ENCODE measurements at regions not wholly inside any gene's neighbourhood (a gene's known extent, or its start where the extent isn't known, plus 50 kb on each side); places are given as distances from the start of the nearest gene placed in this dataset.

- no peak for TF ChIP-seq ZSCAN30 (CRISPR knock-in tag; IDR thresholded peaks at IDR 0.05)
- no peak for TF ChIP-seq GFI1 (CRISPR knock-in tag; IDR thresholded peaks at IDR 0.05; ENCODE audit: borderline replicate concordance)
Observed at GRCh38 chr3:124384527-124384926, 345.7 kb upstream of the UMPS start (continued).

- Histone ChIP-seq H3K4me3 (replicated peaks in 1 of 3; ENCODE audit: insufficient read depth in 1 of 3, low read depth in 2 of 3, low read length in 3 of 3) (no peak overlapping the region), H3K27ac (ENCODE audit: extremely low read length, insufficient read depth, low read length) (no peak overlapping the region), H4K20me1 (ENCODE audit: insufficient read depth, low read length) (no peaks in the 10 kb centered on the region), H2AFZ (ENCODE audit: low read length) (no peak overlapping the region), H3K9ac (ENCODE audit: insufficient read depth, low read depth, low read length) (no peak overlapping the region), H3K4me2 (ENCODE audit: low read depth, low read length) (no peak overlapping the region), H3K79me2 (ENCODE audit: insufficient read depth, low read length) (no peaks in the 10 kb centered on the region), H3K9me3 (ENCODE audit: low read length) (no peaks in the 10 kb centered on the region), H3K36me3 (replicated peaks in 1 of 2; ENCODE audit: control insufficient read depth in 1 of 2, insufficient read depth in 2 of 2, low read length in 2 of 2) (no peaks in the 10 kb centered on the region), H3K27me3 (ENCODE audit: control insufficient read depth in 1 of 2, insufficient read depth in 2 of 2, low read length in 2 of 2) (peaks cover 0 to 16% of the 10 kb centered on the region in 2 experiments; a peak in 1 of 5 replicates), H3K4me1 (ENCODE audit: insufficient read depth, low read length) (no peaks in the 10 kb centered on the region)
- WGBS (ENCODE audit: low lambda C conversion rate), result 6% methylated on average over 2 of the region's 2 CpGs
- no peak for FAIRE-seq
- ChIA-PET POLR2A (no interaction called here), CTCF (ENCODE audit: low intra/inter-chr PET ratio, low total read pairs) (no interaction called here)
- intact Hi-C loops (cut with micrococcal nuclease; ENCODE audit: unreplicated experiment) (no loop called here), in situ Hi-C loops (cut with HindIII; ENCODE audit: extremely low pct_ligation_motif_present, low pct_unique_long_range_greater_than_20kb) (no loop called here)
- TF ChIP-seq DNMT1 (CRISPR knock-in tag; IDR thresholded peaks at IDR 0.05) (no peak), ZNF619 (CRISPR knock-in tag; IDR thresholded peaks at IDR 0.05) (no peak), TRAFD1 (CRISPR knock-in tag; IDR thresholded peaks at IDR 0.05; ENCODE audit: borderline replicate concordance) (no peak), KDM5B (CRISPR knock-in tag; IDR thresholded peaks at IDR 0.05; ENCODE audit: borderline replicate concordance) (no peak), SSRP1 (CRISPR knock-in tag; IDR thresholded peaks at IDR 0.05) (no peak)
- BruUV-seq (replicated peaks), result no TSS peak
- no peak for DNase-seq (ENCODE audit: low spot score)
- ATAC-seq, result no peak
Observed at GRCh38 chr3:124385996-124386395, 344.3 kb upstream of the UMPS start.

All from HepG2 (cell line).